Muscle layer of duodenum (tissue), 2 donors: ENCODE measurements at regions not wholly inside any gene's neighbourhood (a gene's known extent, or its start where the extent isn't known, plus 50 kb on each side); places are given as distances from the start of the nearest gene placed in this dataset.

Experiments
- H3K27ac ChIP-seq: one replicate; pipeline ENCODE4 v1.7.0; 2013; ENCODE audit warnings: mild to moderate bottlenecking, low read length
- H3K27me3 ChIP-seq: one replicate; pipeline ENCODE4 v1.7.0; 2013; ENCODE audit warnings: low read depth, mild to moderate bottlenecking, control low read depth, low read length
- H3K36me3 ChIP-seq, 2 donors: one replicate each; pipeline ENCODE4 v1.7.0; 2013; ENCODE audit warnings: low read length in 2 of 2, control low read depth in 1 of 2, mild to moderate bottlenecking in 1 of 2; ENCODE audit not compliant: insufficient read depth in 2 of 2, control insufficient read depth in 1 of 2
- H3K4me1 ChIP-seq, 2 donors: one replicate each; pipeline ENCODE4 v1.7.0; 2013; ENCODE audit warnings: low read length in 2 of 2, mild to moderate bottlenecking in 2 of 2, control low read depth in 1 of 2, moderate library complexity in 1 of 2; ENCODE audit not compliant: insufficient read depth in 2 of 2, control insufficient read depth in 1 of 2
- H3K4me3 ChIP-seq, 2 donors: one replicate each; pipeline ENCODE4 v1.7.0; 2013; ENCODE audit warnings: low read length in 2 of 2, low read depth in 1 of 2, mild to moderate bottlenecking in 1 of 2
- H3K9me3 ChIP-seq, 2 donors: one replicate each; pipeline ENCODE4 v1.7.0; 2013; ENCODE audit warnings: low read length in 2 of 2, control low read depth in 1 of 2, mild to moderate bottlenecking in 1 of 2; ENCODE audit not compliant: control insufficient read depth in 1 of 2
- donor health status: healthy.

- Histone ChIP-seq H3K27me3 (no peaks in the 10 kb centered on the region), H3K4me3 (no peak overlapping the region), H3K27ac (no peak overlapping the region), H3K9me3 (no peaks in the 10 kb centered on the region), H3K4me1 (no peaks in the 10 kb centered on the region), H3K36me3 (no peaks in the 10 kb centered on the region)
Observed at GRCh38 chrX:124938715-124939114, 381.0 kb upstream of the TEX13C start.

- no peaks in the 10 kb centered on the region for H3K9me3 ChIP-seq
- no peak overlapping the region for H3K4me3 ChIP-seq
- H3K27ac ChIP-seq, result no peak overlapping the region
- no peaks in the 10 kb centered on the region for H3K36me3 ChIP-seq
- H3K4me1 ChIP-seq, result no peaks in the 10 kb centered on the region
- H3K27me3 ChIP-seq, result no peaks in the 10 kb centered on the region
Observed at GRCh38 chrX:124940531-124940930, 379.1 kb upstream of the TEX13C start.

DNA sequence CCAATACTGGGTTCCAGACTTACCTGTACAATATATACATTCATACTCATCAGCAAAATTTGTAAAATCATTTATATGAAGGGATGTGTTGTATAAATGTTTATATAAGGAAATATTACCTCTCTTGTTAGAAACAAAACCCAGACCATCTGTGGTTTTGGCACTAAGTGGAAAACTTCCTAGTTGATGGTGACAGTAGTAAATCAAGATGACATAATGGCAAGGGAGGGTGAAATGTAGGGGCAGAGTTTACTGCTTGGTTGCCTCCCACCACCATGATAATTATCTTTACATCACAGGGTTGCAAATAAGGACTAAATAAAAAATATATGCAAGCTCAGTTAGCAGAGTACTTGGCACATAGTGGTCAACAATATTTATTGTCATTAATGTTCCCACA, 365.3 kb upstream of the TEX13C start:
- Histone ChIP-seq H3K36me3 (no peaks in the 10 kb centered on the region), H3K27me3 (no peaks in the 10 kb centered on the region), H3K4me3 (no peak overlapping the region), H3K27ac (no peak overlapping the region), H3K4me1 (no peaks in the 10 kb centered on the region), H3K9me3 (no peaks in the 10 kb centered on the region)

DNA sequence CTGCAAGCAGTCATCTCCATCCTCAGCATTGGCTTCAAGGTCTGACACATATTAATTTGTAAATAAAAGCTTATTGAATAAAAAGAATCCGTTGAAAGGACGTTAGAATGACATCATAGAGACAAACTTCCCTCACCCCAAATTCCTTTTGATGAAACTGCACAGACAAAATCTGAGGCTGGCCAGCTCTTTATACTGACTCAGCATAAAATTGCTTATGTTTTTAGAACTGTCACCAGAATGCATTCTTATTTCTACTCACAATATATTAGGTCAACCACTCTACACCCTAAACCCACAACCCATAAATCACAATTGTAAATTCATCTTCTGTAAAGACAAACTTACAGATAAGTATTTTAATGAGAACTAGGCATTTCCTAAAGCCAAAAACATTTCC, 359.2 kb upstream of the TEX13C start:
- Histone ChIP-seq H3K9me3 (no peaks in the 10 kb centered on the region), H3K27ac (no peak overlapping the region)

GRCh38 chrX:124963717-124964116, 356.0 kb upstream of the TEX13C start, which contains the start of gene TENM1:
TENM1 (minus strand) TSS chrX:124963817.
- H3K4me1 ChIP-seq, result no peaks in the 10 kb centered on the region

More for the DNA sequence above, 359.2 kb upstream of the TEX13C start:
- no peak overlapping the region for H3K4me3 ChIP-seq
- H3K4me1 ChIP-seq, result no peaks in the 10 kb centered on the region
- H3K36me3 ChIP-seq, result no peaks in the 10 kb centered on the region
- no peaks in the 10 kb centered on the region for H3K27me3 ChIP-seq

GRCh38 chrX:124975456-124975855, 344.2 kb upstream of the TEX13C start:
- Histone ChIP-seq H3K9me3 (no peaks in the 10 kb centered on the region), H3K36me3 (no peaks in the 10 kb centered on the region), H3K4me3 (no peak overlapping the region), H3K27me3 (no peaks in the 10 kb centered on the region), H3K4me1 (no peaks in the 10 kb centered on the region), H3K27ac (no peak overlapping the region)

More at GRCh38 chrX:124963717-124964116, 356.0 kb upstream of the TEX13C start, which contains the start of gene TENM1:
- Histone ChIP-seq H3K27me3 (no peaks in the 10 kb centered on the region), H3K9me3 (no peaks in the 10 kb centered on the region), H3K4me3 (no peak within 1 kb of the TSS), H3K36me3 (no peaks in the 10 kb centered on the region), H3K27ac (no peak within 1 kb of the TSS)

GRCh38 chrX:124981420-124981819, 338.3 kb upstream of the TEX13C start:
- Histone ChIP-seq H3K9me3 (no peaks in the 10 kb centered on the region), H3K4me1 (no peaks in the 10 kb centered on the region), H3K4me3 (no peak overlapping the region), H3K36me3 (no peaks in the 10 kb centered on the region), H3K27me3 (no peaks in the 10 kb centered on the region), H3K27ac (no peak overlapping the region)

DNA sequence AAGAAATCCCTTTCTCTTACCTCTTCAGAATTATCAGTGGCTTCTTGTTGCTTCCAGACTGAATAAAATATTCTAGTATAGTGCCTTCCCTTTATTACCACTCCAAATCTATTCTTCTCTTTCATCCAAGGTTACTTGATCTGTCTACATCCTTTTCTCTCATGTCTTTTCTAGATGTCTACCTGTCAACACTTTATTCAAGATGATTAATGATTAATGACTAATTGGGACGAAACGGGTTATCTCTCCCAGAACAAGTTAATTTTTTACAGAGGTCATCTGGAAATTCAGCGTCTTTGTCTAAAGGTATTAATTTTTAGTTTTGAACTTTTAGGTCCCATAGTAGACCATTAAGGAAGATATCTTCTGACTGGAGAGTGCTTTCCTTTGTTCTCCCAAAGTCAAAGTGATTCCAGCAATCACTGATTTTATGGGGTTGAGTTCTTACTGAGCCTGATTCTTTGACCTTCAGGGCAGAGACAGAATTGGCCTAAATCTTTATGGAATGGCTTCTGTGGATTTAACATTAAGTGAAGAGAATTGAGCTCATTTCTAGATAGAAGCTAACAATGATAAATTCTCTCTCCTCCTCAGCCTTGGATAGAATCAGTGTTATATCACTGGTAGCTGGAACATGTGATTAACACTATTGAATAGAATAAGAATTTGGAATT, 335.4 kb upstream of the TEX13C start:
- Histone ChIP-seq H3K27me3 (no peaks in the 10 kb centered on the region), H3K9me3 (no peaks in the 10 kb centered on the region), H3K36me3 (no peaks in the 10 kb centered on the region), H3K4me3 (no peak overlapping the region), H3K27ac (no peak overlapping the region), H3K4me1 (no peaks in the 10 kb centered on the region)

- H3K27me3 ChIP-seq, result no peaks in the 10 kb centered on the region
- H3K4me3 ChIP-seq, result no peak overlapping the region
- H3K4me1 ChIP-seq, result no peaks in the 10 kb centered on the region
- H3K9me3 ChIP-seq, result no peaks in the 10 kb centered on the region
- H3K36me3 ChIP-seq, result no peaks in the 10 kb centered on the region
- no peak overlapping the region for H3K27ac ChIP-seq
Observed at GRCh38 chrX:124986284-124986683, 333.4 kb upstream of the TEX13C start.

DNA sequence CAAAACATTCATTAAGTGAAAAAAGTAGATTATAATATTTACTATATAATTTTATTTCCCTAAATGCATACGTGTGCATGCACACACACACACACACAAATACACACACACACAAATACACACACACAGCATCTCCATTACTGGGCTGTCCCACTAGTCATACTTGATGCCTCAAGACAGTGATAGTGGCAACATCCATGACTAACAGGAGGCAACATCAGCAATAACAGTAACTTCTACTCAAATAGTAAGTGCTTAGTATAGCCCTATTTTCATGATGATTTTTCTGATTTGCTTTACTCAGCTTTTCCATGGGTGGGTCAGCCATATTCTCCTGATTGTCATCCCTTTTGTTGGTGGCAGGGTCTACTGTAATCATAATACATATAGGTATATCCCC, 325.9 kb upstream of the TEX13C start:
- H3K4me1 ChIP-seq, result no peaks in the 10 kb centered on the region
- no peak overlapping the region for H3K4me3 ChIP-seq
- H3K36me3 ChIP-seq, result no peaks in the 10 kb centered on the region
- H3K27me3 ChIP-seq, result no peaks in the 10 kb centered on the region
- H3K27ac ChIP-seq, result no peak overlapping the region
- H3K9me3 ChIP-seq, result no peaks in the 10 kb centered on the region

DNA sequence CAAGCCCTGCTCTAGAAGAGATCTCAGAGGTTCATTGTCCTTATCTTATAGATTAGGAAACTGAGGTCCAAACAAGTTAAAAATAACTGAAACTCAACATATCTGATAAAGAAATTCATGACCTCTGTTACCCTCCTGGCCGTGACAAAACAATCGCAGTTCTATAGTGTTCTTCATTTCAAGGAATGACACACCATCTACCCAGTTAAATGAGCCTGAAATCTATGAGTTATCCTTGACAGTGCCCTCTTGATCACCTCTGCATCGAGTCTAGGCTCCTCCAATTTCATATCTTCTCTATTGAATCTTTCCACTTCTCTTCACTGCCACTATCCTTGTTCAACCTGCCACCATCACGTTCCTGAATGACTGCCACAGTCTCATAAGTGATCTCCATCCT, 325.3 kb upstream of the TEX13C start:
- H3K4me3 ChIP-seq, result no peak overlapping the region
- H3K4me1 ChIP-seq, result no peaks in the 10 kb centered on the region
- no peaks in the 10 kb centered on the region for H3K36me3 ChIP-seq
- H3K27me3 ChIP-seq, result no peaks in the 10 kb centered on the region
- H3K9me3 ChIP-seq, result no peaks in the 10 kb centered on the region
- no peak overlapping the region for H3K27ac ChIP-seq
